Naive thymus-derived CD4-positive, alpha-beta T cell (primary cell): ENCODE measurements at regions not wholly inside any gene's neighbourhood (a gene's known extent, or its start where the extent isn't known, plus 50 kb on each side); places are given as distances from the start of the nearest gene placed in this dataset.

Experiments
- ATAC-seq: fragments of 150-1000 bp; cut with Tn5 transposase; 2 replicates; pipeline ENCODE4 v1.10.0; 2021; ENCODE audit warnings: mild to moderate bottlenecking, moderate library complexity
- CTCF ChIA-PET: fragments of 350-600 bp; sonication (Branson Sonifier 250); formaldehyde crosslinking; loops from one replicate; lab custom pipeline; 2021; ENCODE audit warnings: antibody characterized with exemption; lab: Charles Lee
- POLR2A ChIA-PET: fragments of 350-600 bp; sonication (Branson Sonifier 250); formaldehyde crosslinking; loops from one replicate; lab custom pipeline; 2021; ENCODE audit warnings: antibody characterized with exemption, inconsistent platforms; lab: Charles Lee
- DNase-seq, 9 donors: peaks; one replicate each; pipeline versions ENCODE4 v3.0.0 to v3.0.0-alpha.2; 2020 to 2022; ENCODE audit warnings: mixed read lengths in 1 of 9
- H3K27ac ChIP-seq: one replicate; pipeline ENCODE4 v1.7.0; 2013; ENCODE audit warnings: mild to moderate bottlenecking, low read depth, low read length, moderate library complexity
- H3K27me3 ChIP-seq, 2 donors: one replicate each; pipeline ENCODE4 v1.7.0; 2013; ENCODE audit warnings: low read length in 2 of 2, mild to moderate bottlenecking in 2 of 2, moderate library complexity in 2 of 2; ENCODE audit not compliant: control insufficient read depth in 2 of 2, insufficient read depth in 2 of 2
- H3K36me3 ChIP-seq, 3 experiments: 1 replicate in 2 of 3; 2 replicates in 1 of 3; pipeline ENCODE4 v1.7.0; 2013; ENCODE audit warnings: low read length in 3 of 3, mild to moderate bottlenecking in 3 of 3, moderate library complexity in 1 of 3; ENCODE audit not compliant: insufficient read depth in 3 of 3, control insufficient read depth in 2 of 3
- H3K4me1 ChIP-seq, 2 donors: one replicate each; pipeline ENCODE4 v1.7.0; 2013; ENCODE audit warnings: low read length in 2 of 2, mild to moderate bottlenecking in 2 of 2, moderate library complexity in 1 of 2; ENCODE audit not compliant: control insufficient read depth in 2 of 2, insufficient read depth in 2 of 2
- H3K4me3 ChIP-seq: 2 replicates; pipeline ENCODE4 v1.7.0; 2013; ENCODE audit warnings: mild to moderate bottlenecking, low read length
- H3K9me3 ChIP-seq, 3 experiments: 1 replicate in 2 of 3; 2 replicates in 1 of 3; pipeline ENCODE4 v1.7.0; 2013; ENCODE audit warnings: low read length in 3 of 3; ENCODE audit not compliant: control insufficient read depth in 2 of 3
- H3K27ac Mint-ChIP-seq, 9 donors: one replicate each; pipeline ENCODE4 v1.8.0; 2020 to 2022; ENCODE audit warnings: mixed read lengths in 9 of 9, mild to moderate bottlenecking in 8 of 9, moderate library complexity in 5 of 9, inconsistent platforms in 2 of 9
- H3K27me3 Mint-ChIP-seq, 5 donors: one replicate each; pipeline ENCODE4 v1.8.0; 2021 to 2022; ENCODE audit warnings: mixed read lengths in 5 of 5, mild to moderate bottlenecking in 1 of 5
- H3K36me3 Mint-ChIP-seq, 5 donors: one replicate each; pipeline ENCODE4 v1.8.0; 2020 to 2022; ENCODE audit warnings: mixed read lengths in 5 of 5, mild to moderate bottlenecking in 3 of 5, inconsistent platforms in 1 of 5
- H3K4me1 Mint-ChIP-seq, 7 donors: one replicate each; pipeline ENCODE4 v1.8.0; 2020 to 2022; ENCODE audit warnings: mixed read lengths in 7 of 7, mild to moderate bottlenecking in 3 of 7, inconsistent platforms in 1 of 7
- H3K4me3 Mint-ChIP-seq, 10 donors: one replicate each; pipeline ENCODE4 v1.8.0; 2020 to 2022; ENCODE audit warnings: mild to moderate bottlenecking in 10 of 10, mixed read lengths in 10 of 10, moderate library complexity in 6 of 10, inconsistent platforms in 2 of 10
- H3K9me3 Mint-ChIP-seq, 11 donors: one replicate each; pipeline ENCODE4 v1.8.0; 2020 to 2022; ENCODE audit warnings: mixed read lengths in 11 of 11, mild to moderate bottlenecking in 4 of 11, inconsistent platforms in 1 of 11, moderate library complexity in 1 of 11
- intact Hi-C, 2 donors: fragments of 100-400 bp; cut with micrococcal nuclease; formaldehyde crosslinking; loops; one replicate each; pipeline ENCODE4 v1.15.1; 2023

DNA sequence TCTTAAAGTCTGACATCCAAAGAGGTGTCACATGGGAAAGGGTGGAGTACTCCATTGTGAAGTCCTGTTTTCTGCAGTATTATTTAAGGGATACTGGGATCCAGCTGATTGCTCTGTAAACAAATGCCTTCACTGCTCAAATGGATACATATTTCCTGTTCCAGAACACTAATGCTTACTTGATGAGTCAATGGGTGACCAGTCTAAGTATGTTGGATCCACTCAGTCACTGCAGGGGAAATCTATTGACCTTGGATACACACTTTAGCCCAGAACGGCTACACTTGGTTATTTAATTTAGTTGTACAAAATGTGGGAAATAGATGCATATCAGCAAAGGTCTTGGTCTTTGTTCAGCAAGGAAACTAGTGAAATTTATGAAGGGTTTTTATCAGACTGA is 261.4 kb downstream of the MAP2K4 start:
- H3K4me1 Mint-ChIP-seq, result no peaks in the 10 kb centered on the region
- Histone ChIP-seq H3K4me1 (no peaks in the 10 kb centered on the region), H3K36me3 (no peaks in the 10 kb centered on the region), H3K27me3 (no peaks in the 10 kb centered on the region), H3K9me3 (no peaks in the 10 kb centered on the region), H3K4me3 (no peak overlapping the region), H3K27ac (no peak overlapping the region)
- intact Hi-C loops, result no loop called here
- no peak overlapping the region for H3K4me3 Mint-ChIP-seq
- DNase-seq, result no peak
- ChIA-PET POLR2A (no interaction called here), CTCF (no interaction called here)
- no peak overlapping the region for H3K27ac Mint-ChIP-seq
- no peaks in the 10 kb centered on the region for H3K27me3 Mint-ChIP-seq
- H3K36me3 Mint-ChIP-seq, result no peaks in the 10 kb centered on the region
- H3K9me3 Mint-ChIP-seq, result peaks cover 0 to 16% (median 2%) of the 10 kb centered on the region in 11 donors
- ATAC-seq, result no peak

DNA sequence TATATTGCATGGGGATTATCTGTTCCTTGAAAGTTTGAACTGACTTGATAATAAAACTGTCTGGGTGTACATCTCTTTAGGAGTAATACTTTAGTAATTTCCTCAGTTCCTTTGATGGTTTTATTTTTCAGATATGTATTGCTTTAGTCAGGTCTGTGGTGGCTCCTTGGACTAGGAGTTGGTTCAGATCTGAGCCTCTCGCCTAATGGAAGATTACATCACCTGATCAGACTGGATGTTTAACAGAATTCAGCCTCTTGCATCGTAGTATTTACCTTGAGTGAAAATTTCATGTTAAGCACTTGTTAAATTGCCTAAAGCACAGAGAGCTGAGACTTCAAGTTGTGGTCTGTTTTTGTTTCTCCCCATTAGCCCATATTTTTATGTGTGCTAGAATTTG is 267.3 kb downstream of the MAP2K4 start:
- no peak overlapping the region for H3K27ac ChIP-seq
- Mint-ChIP-seq H3K36me3 (peaks cover 0 to 5% (median 0%) of the 10 kb centered on the region in 5 donors), H3K27ac (no peak overlapping the region), H3K27me3 (peaks cover 0 to 6% (median 0%) of the 10 kb centered on the region in 5 donors), H3K4me1 (no peaks in the 10 kb centered on the region), H3K4me3 (no peak overlapping the region), H3K9me3 (peaks cover 0 to 18% (median 2%) of the 10 kb centered on the region in 11 donors)
- ATAC-seq (no peak), DNase-seq (no peak)
- H3K36me3 ChIP-seq, result no peaks in the 10 kb centered on the region
- ChIA-PET CTCF (no interaction called here), POLR2A (no interaction called here)
- no peaks in the 10 kb centered on the region for H3K9me3 ChIP-seq
- intact Hi-C loops, result no loop called here
- H3K4me1 ChIP-seq, result no peaks in the 10 kb centered on the region
- no peak overlapping the region for H3K4me3 ChIP-seq
- H3K27me3 ChIP-seq, result no peaks in the 10 kb centered on the region

DNA sequence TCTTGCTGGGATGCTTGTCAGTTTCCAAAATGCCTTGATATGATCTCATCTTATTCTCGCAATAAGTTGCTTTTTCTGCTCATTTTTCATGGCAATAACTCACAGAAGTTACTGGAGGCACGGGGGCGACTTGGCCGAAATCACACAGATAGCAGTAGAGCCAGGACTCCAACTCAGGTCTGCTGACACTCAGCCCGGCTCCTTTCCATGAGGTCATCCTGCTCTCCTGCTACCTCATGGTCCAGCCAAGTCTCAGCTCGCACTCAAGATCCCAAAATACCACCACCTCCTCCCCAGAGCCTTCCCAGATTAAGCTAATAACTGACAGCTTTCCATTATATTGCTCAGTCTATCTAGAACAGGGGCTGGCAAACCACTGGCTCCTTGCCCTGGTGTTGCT is 269.5 kb downstream of the MAP2K4 start:
- Mint-ChIP-seq H3K36me3 (peaks cover 0 to 5% (median 0%) of the 10 kb centered on the region in 5 donors), H3K27me3 (peaks cover 0 to 6% (median 3%) of the 10 kb centered on the region in 5 donors), H3K4me1 (no peaks in the 10 kb centered on the region), H3K9me3 (peaks cover 0 to 17% (median 2%) of the 10 kb centered on the region in 11 donors), H3K27ac (no peak overlapping the region), H3K4me3 (no peak overlapping the region)
- CTCF ChIA-PET, result no interaction called here
- DNase-seq (no peak), ATAC-seq (no peak)
- Histone ChIP-seq H3K36me3 (no peaks in the 10 kb centered on the region), H3K27me3 (no peaks in the 10 kb centered on the region), H3K4me3 (no peak overlapping the region), H3K9me3 (no peaks in the 10 kb centered on the region), H3K4me1 (no peaks in the 10 kb centered on the region), H3K27ac (no peak overlapping the region)
- POLR2A ChIA-PET, result no interaction called here
- intact Hi-C loops, result no loop called here

DNA sequence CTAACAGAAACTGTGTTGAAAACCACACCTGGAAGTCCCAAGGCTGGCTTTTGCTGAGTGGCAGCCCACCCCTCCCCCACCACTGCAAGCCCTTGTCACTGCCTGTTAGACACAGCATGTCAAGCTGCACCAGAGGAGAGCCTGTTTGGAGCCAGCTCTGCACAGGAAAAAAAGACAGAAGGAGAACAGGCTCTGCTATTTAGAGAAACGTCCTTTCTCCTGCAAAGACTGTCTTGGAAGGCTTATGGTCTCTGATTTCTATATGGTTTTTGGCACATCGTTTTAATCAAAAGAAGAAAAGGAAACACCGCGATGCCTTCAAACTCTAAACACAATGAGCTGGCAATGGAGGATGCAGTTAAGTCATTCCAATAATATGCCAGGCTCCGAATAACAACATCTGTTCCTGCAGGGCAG is 275.5 kb downstream of the MAP2K4 start:
- no peak for ATAC-seq
- Mint-ChIP-seq H3K36me3 (no peaks in the 10 kb centered on the region), H3K27ac (no peak overlapping the region), H3K4me3 (no peak overlapping the region), H3K4me1 (no peaks in the 10 kb centered on the region), H3K27me3 (peaks cover 0 to 4% (median 0%) of the 10 kb centered on the region in 5 donors), H3K9me3 (peaks cover 0 to 6% (median 2%) of the 10 kb centered on the region in 11 donors)
- Histone ChIP-seq H3K36me3 (no peaks in the 10 kb centered on the region), H3K9me3 (no peaks in the 10 kb centered on the region), H3K27me3 (no peaks in the 10 kb centered on the region), H3K4me3 (no peak overlapping the region), H3K27ac (no peak overlapping the region), H3K4me1 (no peaks in the 10 kb centered on the region)
- CTCF ChIA-PET, result no interaction called here
- POLR2A ChIA-PET, result no interaction called here
- DNase-seq, result no peak
- intact Hi-C loops, result no loop called here

DNA sequence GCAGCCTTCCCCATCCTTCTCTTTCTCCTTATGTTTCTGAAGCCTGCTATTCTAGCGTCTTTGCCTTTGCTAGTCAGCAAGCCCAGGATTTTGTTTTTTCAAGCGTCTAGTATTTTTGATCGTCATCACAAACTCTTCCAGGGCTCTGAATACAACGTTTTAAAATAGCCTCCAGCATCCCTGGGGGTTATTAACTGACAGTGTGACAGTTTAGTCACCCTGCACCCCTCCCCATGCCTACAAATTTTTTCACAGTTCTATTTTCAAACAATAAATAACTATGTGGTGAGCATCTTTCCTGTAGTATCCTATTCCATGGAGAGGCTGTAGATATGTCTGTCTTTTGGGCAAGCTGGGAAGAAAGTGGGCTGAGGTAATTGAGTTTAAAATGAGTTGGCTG is 280.9 kb downstream of the MAP2K4 start:
- H3K36me3 Mint-ChIP-seq, result no peaks in the 10 kb centered on the region
- no peaks in the 10 kb centered on the region for H3K4me1 Mint-ChIP-seq
- no peaks in the 10 kb centered on the region for H3K27me3 Mint-ChIP-seq
- intact Hi-C loops, result no loop called here
- POLR2A ChIA-PET, result no interaction called here
- CTCF ChIA-PET, result no interaction called here
- Histone ChIP-seq H3K9me3 (no peaks in the 10 kb centered on the region), H3K4me1 (no peaks in the 10 kb centered on the region), H3K27me3 (no peaks in the 10 kb centered on the region), H3K36me3 (no peaks in the 10 kb centered on the region), H3K4me3 (no peak overlapping the region), H3K27ac (no peak overlapping the region)
- H3K9me3 Mint-ChIP-seq, result peaks cover 0 to 17% (median 6%) of the 10 kb centered on the region in 11 donors
- no peak for DNase-seq
- no peak for ATAC-seq
- no peak overlapping the region for H3K27ac Mint-ChIP-seq
- H3K4me3 Mint-ChIP-seq, result no peak overlapping the region

DNA sequence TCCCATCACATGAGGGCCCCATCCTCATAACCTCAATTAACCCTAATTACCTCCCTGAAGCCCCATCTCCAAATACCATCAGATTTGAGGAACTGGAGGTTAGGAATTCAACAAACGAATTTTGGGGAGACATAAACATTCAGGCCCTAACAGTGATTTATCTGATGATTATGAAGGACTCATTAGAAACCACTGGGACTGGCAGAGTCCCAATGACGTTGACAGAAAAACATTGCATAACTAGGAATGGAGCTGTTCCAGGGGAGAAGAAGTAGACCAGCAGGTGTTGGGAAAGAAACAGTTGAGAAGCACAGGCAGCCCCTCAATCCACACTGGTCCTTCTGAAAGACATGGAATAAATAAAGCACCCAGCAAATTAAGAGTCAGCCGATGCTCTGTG is 282.0 kb downstream of the MAP2K4 start:
- Histone ChIP-seq H3K27me3 (no peaks in the 10 kb centered on the region), H3K4me3 (no peak overlapping the region), H3K27ac (no peak overlapping the region), H3K36me3 (no peaks in the 10 kb centered on the region), H3K9me3 (no peaks in the 10 kb centered on the region), H3K4me1 (no peaks in the 10 kb centered on the region)
- Mint-ChIP-seq H3K27ac (no peak overlapping the region), H3K4me1 (no peaks in the 10 kb centered on the region), H3K4me3 (no peak overlapping the region), H3K27me3 (no peaks in the 10 kb centered on the region), H3K36me3 (no peaks in the 10 kb centered on the region), H3K9me3 (peaks cover 2 to 17% (median 7%) of the 10 kb centered on the region in 11 donors)
- no peak for ATAC-seq
- DNase-seq, result no peak
- intact Hi-C loops, result no loop called here
- POLR2A ChIA-PET, result no interaction called here
- CTCF ChIA-PET, result no interaction called here

DNA sequence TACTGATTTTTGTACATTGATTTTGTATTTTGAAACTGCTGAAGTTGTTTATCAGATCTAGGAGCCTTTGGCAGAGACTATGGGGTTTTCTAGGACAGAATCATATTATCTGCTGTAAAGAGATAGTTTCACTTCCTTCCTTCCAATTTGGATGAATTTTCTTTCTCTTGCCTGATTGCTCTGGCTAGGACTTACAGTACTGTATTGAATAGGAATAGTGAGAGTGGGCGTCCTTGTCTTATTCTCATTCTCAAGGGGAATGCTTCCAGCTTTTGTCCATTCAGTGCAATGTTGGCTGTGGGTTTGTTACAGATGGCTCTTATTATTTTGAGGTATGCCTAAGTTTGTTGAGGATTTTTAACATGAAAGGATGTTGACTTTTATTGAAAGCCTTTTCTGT is 290.1 kb downstream of the MAP2K4 start:
- Histone ChIP-seq H3K36me3 (no peaks in the 10 kb centered on the region), H3K27me3 (no peaks in the 10 kb centered on the region), H3K4me3 (no peak overlapping the region), H3K4me1 (no peaks in the 10 kb centered on the region), H3K27ac (no peak overlapping the region), H3K9me3 (no peaks in the 10 kb centered on the region)
- POLR2A ChIA-PET, result no interaction called here
- no peak overlapping the region for H3K4me3 Mint-ChIP-seq
- CTCF ChIA-PET, result no interaction called here
- peaks cover 0 to 12% (median 0%) of the 10 kb centered on the region in 5 donors for H3K36me3 Mint-ChIP-seq
- ATAC-seq (no peak), DNase-seq (no peak)
- intact Hi-C loops, result no loop called here
- H3K9me3 Mint-ChIP-seq, result peaks cover 12 to 39% (median 24%) of the 10 kb centered on the region in 11 donors
- no peaks in the 10 kb centered on the region for H3K4me1 Mint-ChIP-seq
- H3K27ac Mint-ChIP-seq, result no peak overlapping the region
- H3K27me3 Mint-ChIP-seq, result no peaks in the 10 kb centered on the region
